Activated naive CD8-positive, alpha-beta T cell treated with anti-CD3 and anti-CD28 coated beads, Interleukin-2, amount 50 U/mL, for 24 hours (primary cell): ENCODE measurements at regions not wholly inside any gene's neighbourhood (a gene's known extent, or its start where the extent isn't known, plus 50 kb on each side); places are given as distances from the start of the nearest gene placed in this dataset.

Experiments used
- ATAC-seq: fragments of 150-1000 bp; cut with Tn5 transposase; one replicate; pipeline ENCODE4 v1.10.0; 2021
- DNase-seq: peaks from one replicate; pipeline ENCODE4 v3.0.0; 2021
- H3K27ac Mint-ChIP-seq: one replicate; pipeline ENCODE4 v1.8.0; 2021; ENCODE audit warnings: mild to moderate bottlenecking, mixed read lengths
- H3K27me3 Mint-ChIP-seq: one replicate; pipeline ENCODE4 v1.8.0; 2021; ENCODE audit warnings: mixed read lengths
- H3K36me3 Mint-ChIP-seq: one replicate; pipeline ENCODE4 v1.8.0; 2021; ENCODE audit warnings: low read depth, mixed read lengths
- H3K4me1 Mint-ChIP-seq: one replicate; pipeline ENCODE4 v1.8.0; 2021; ENCODE audit warnings: mixed read lengths
- H3K4me3 Mint-ChIP-seq: one replicate; pipeline ENCODE4 v1.8.0; 2021; ENCODE audit warnings: mild to moderate bottlenecking, moderate library complexity, mixed read lengths
- H3K9me3 Mint-ChIP-seq: one replicate; pipeline ENCODE4 v1.8.0; 2021; ENCODE audit warnings: mixed read lengths

DNA sequence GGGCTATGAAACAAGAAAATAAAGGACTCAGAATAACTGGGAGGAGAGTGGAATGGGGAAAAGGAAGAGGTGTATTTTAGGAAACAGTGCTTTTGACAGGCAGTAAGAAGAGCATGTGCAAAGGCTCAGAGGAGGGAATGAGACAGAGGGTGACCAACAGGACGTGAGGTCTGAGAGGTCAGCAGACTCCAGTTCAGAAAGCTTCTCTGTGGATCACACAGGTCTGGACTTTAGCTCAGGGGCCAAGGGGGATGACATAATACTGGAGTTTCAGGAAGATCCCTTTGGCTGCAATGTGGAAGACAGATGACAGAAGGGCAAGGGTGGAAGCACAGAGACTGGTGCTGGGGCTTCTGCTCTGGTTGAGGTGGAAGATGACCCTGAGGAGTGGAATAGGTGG is 489.9 kb upstream of the CDH5 start:
- no peaks in the 10 kb centered on the region for H3K36me3 Mint-ChIP-seq
- H3K4me3 Mint-ChIP-seq: no peak overlapping the region

DNA sequence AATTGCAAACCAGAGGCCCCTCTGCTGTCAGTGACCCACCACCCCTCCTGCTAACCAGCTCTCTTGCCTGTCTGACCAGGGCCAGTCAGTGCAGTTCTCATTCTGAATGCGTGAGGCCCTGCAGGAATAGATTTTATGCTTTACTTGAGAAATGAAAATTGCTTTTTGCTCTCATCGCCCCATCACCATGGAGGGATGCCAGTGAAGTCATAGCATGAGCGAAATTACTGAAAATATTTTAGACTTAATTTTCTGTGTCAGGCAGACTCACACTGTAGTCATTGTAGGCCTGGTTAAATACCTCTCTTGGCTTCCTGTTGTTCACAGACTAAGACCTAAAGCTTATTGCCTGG is 490.5 kb upstream of the CDH5 start:
- DNase-seq: no peak
- Mint-ChIP-seq H3K4me1 (no peaks in the 10 kb centered on the region), H3K36me3 (no peaks in the 10 kb centered on the region), H3K27me3 (no peaks in the 10 kb centered on the region), H3K9me3 (no peaks in the 10 kb centered on the region), H3K4me3 (no peak overlapping the region), H3K27ac (no peak overlapping the region)
- no peak for ATAC-seq

More for the DNA sequence above, 489.9 kb upstream of the CDH5 start:
- no peaks in the 10 kb centered on the region for H3K4me1 Mint-ChIP-seq
- no peaks in the 10 kb centered on the region for H3K27me3 Mint-ChIP-seq
- no peak for ATAC-seq
- DNase-seq: no peak
- H3K27ac Mint-ChIP-seq: no peak overlapping the region
- no peaks in the 10 kb centered on the region for H3K9me3 Mint-ChIP-seq

DNA sequence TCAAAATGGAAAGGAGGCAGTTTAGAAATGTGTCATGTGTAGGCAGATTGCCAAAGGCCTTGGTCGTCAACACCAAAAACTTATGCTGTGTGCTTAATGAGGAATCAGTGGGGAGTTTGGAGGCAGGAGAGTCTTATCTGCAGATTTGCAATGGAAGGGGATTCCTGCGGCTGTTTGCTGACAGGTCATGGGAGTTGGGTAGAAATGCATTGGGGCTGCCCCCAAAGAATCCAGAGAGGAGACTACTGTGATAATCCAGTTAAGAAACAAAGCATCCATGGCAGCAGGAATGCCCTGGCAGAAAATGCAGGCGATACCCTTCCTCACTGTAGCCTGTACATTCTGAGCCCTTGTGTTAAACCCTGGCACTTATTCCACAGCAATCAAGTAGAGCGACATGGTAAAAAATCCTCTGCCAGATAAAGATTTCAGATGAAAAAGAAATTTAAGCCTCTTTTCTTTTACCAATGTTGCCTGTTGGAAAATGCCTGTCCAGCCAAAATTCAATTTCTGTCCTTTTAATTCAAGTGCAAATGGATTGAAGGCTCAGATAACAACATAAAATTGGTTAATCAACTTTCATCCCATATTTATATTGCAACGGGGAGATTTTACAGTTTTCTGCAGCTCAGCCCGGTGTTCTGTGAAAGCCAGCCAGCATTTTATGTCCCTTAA is 491.0 kb upstream of the CDH5 start:
- DNase-seq (no peak), ATAC-seq (no peak)
- no peaks in the 10 kb centered on the region for H3K36me3 Mint-ChIP-seq
- no peaks in the 10 kb centered on the region for H3K4me1 Mint-ChIP-seq
- H3K27ac Mint-ChIP-seq: no peak overlapping the region
- no peaks in the 10 kb centered on the region for H3K27me3 Mint-ChIP-seq
- H3K4me3 Mint-ChIP-seq: no peak overlapping the region
- no peaks in the 10 kb centered on the region for H3K9me3 Mint-ChIP-seq

DNA sequence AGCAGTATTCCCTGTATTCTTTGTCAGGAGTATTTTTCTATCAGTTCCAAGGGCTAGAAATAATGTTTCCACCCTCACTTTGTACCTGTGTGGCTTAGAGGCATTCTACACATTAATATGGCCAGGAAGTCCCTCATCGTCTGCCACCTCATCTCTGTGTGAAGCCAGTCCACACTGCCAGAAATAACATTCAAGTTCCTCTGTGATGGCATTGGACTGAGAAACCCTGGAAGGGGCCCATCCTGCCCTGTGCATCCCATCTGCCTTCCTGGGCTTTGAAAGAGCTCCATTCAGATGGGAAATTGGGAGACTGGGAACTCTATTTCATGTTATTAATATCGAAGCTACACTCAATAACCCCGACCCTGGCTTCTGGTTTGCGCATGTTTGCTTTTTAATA is 497.2 kb upstream of the CDH5 start:
- DNase-seq (no peak), ATAC-seq (no peak)
- Mint-ChIP-seq H3K27ac (no peak overlapping the region), H3K4me3 (no peak overlapping the region), H3K27me3 (no peaks in the 10 kb centered on the region), H3K4me1 (no peaks in the 10 kb centered on the region), H3K9me3 (no peaks in the 10 kb centered on the region), H3K36me3 (no peaks in the 10 kb centered on the region)

DNA sequence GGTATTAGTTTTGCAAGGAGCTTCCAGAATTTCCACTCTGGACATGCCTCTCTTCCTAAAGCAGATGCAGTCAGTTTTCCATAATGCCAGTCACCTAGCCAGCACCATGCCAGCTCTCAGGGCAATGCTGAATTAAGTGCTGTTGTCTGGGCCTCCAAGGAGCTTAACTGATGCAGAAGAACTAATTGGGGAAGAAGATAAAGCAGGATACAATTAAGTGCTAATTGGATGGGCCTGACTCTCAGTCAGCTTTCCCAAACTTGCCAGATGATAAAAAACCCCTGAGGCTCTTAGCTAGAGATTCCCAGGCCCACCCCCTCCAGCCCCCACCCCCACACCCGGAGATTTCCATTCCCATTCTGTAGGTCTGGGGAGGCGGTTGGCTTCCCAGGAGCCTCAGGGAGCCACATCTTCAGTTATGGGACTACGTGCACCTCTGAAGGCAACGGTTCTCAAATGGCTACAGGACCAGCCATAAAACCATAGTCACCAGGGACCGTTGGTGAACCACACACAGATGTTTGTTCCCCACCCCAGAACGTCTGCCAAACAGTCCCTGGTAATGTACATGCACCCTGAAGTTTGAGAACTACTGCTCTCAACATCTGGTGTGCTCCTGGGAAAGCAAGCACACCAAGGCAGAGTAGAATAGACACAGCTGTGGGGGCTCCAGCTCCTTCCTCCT is 499.1 kb upstream of the CDH5 start:
- Mint-ChIP-seq H3K27me3 (no peaks in the 10 kb centered on the region), H3K4me3 (no peak overlapping the region), H3K4me1 (no peaks in the 10 kb centered on the region), H3K9me3 (peaks cover 4% of the 10 kb centered on the region), H3K36me3 (no peaks in the 10 kb centered on the region), H3K27ac (no peak overlapping the region)
- DNase-seq: no peak
- no peak for ATAC-seq

DNA sequence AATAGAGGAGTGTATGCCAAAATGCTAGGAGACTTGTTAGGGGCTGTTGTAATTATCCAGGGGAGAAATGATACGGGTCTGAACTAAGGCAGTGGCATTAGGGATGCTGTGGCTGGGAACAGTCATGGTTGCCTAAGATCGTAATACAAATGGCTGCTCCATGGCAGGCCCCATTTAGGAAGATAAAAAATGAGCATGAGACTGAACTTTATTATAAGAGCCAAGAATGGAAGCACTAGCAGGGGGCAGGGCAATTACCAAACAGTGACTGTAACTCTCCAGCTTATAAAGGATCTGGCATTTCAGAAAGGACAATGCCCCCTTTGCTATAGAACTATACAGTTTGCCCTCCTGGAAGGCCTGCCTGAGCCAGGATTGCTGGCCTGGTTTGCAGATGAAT is 503.3 kb upstream of the CDH5 start:
- ATAC-seq: no peak
- DNase-seq: no peak
- no peak overlapping the region for H3K27ac Mint-ChIP-seq
- no peak overlapping the region for H3K4me3 Mint-ChIP-seq
- H3K36me3 Mint-ChIP-seq: no peaks in the 10 kb centered on the region
- no peaks in the 10 kb centered on the region for H3K27me3 Mint-ChIP-seq
- H3K9me3 Mint-ChIP-seq: peaks cover 4% of the 10 kb centered on the region
- no peaks in the 10 kb centered on the region for H3K4me1 Mint-ChIP-seq

DNA sequence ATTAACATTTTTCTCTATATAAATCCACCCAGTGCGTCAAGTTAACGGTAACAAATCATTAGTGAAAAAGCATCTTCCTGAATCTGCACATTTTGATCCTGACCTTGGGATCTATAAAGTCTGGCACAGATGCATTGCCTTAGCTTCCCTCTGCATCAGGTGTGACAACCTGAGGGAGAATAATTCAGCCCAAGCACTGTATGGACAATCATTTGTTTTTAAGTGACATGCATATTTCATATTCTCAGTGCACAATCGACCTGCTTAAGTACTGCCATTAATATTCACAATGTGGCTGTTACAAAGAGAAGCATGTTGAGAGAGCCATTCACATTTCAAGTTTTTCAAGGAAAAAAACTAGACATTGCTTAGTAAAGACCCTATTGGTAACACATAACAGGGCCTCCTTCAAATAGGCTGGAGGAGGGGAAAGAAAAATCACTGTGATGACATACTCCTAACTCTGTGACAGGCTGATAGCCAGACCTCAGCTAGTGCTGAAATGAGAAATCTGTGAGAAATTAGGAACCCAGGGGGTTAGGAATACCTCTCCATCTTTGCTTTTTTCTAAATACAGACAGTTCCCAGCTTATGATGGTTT is 505.3 kb upstream of the CDH5 start:
- no peaks in the 10 kb centered on the region for H3K36me3 Mint-ChIP-seq
- peaks cover 4% of the 10 kb centered on the region for H3K9me3 Mint-ChIP-seq
- no peak overlapping the region for H3K4me3 Mint-ChIP-seq
- no peaks in the 10 kb centered on the region for H3K4me1 Mint-ChIP-seq
- no peak for ATAC-seq
- H3K27me3 Mint-ChIP-seq: no peaks in the 10 kb centered on the region
- DNase-seq: no peak
- H3K27ac Mint-ChIP-seq: no peak overlapping the region

DNA sequence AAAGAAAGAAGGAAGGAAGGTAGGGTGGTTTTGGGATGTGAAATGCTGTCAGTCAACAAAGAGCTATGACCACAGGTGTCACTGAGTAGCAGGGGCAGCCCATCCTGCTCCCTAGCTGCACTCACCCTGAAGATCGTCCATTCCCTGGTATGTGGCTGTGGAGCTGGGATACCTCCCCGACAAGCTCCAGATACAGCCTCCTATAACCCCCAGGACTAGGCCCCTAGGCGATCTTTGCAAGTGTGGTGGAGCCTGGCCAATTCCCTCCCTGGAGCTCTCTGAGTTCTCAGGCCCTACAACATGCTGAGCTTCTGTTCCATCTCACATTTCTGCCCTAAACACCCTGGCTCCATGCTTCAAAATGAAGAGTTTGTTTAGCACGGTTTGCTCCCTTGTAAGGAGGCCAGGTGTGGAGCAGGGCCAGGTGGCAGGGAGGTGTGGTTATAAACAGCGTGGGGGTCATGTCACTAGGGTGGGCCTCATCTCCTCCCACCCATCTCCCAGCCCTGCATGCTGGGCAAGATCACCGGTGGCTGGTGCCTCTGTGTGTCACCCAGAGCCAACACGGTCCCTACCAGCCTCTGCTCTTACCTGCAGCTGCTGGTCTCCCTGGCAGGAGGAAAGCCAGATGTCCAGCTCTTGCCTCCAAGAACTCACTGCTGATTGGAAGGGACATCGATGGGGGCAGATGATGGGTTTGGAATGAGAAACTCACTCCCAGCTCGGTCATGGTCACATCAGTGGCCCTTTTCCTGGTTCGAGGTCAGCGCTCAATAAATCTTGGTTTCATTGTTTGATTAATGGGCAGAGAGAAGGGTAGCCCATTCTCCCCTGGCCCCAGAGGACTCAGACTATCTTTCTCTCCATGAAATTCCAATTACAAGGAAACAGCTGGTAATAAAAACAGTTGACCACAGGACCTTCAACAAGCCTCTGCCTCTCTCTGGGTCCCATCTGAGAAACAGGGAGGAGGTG is 511.0 kb upstream of the CDH5 start:
- Mint-ChIP-seq H3K4me1 (no peaks in the 10 kb centered on the region), H3K9me3 (no peaks in the 10 kb centered on the region), H3K27ac (no peak overlapping the region), H3K27me3 (no peaks in the 10 kb centered on the region), H3K4me3 (no peak overlapping the region), H3K36me3 (no peaks in the 10 kb centered on the region)
- no peak for ATAC-seq
- DNase-seq: no peak

DNA sequence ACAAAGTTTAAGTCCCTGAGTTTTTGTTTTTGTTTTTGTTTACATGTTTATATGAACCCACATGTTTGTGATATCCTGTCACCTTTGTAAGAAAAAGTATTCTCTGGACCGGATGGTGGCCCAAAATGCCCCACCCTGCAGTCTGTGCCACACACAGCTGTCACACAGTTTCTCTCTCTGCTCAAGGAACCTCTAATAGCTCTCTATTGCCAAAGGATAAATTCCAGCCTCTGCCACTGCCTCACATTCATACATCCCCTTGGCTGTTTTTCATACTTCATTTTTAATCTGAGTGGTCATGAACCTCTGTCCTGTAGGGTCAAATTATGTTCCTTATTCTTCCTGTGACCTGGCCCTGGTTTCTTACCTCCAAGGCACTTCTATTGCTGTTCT is 520.3 kb upstream of the CDH5 start:
- H3K4me1 Mint-ChIP-seq: no peaks in the 10 kb centered on the region
- no peaks in the 10 kb centered on the region for H3K36me3 Mint-ChIP-seq
- ATAC-seq (no peak), DNase-seq (no peak)
- H3K9me3 Mint-ChIP-seq: no peaks in the 10 kb centered on the region
- H3K27ac Mint-ChIP-seq: no peak overlapping the region
- no peak overlapping the region for H3K4me3 Mint-ChIP-seq
- no peaks in the 10 kb centered on the region for H3K27me3 Mint-ChIP-seq

DNA sequence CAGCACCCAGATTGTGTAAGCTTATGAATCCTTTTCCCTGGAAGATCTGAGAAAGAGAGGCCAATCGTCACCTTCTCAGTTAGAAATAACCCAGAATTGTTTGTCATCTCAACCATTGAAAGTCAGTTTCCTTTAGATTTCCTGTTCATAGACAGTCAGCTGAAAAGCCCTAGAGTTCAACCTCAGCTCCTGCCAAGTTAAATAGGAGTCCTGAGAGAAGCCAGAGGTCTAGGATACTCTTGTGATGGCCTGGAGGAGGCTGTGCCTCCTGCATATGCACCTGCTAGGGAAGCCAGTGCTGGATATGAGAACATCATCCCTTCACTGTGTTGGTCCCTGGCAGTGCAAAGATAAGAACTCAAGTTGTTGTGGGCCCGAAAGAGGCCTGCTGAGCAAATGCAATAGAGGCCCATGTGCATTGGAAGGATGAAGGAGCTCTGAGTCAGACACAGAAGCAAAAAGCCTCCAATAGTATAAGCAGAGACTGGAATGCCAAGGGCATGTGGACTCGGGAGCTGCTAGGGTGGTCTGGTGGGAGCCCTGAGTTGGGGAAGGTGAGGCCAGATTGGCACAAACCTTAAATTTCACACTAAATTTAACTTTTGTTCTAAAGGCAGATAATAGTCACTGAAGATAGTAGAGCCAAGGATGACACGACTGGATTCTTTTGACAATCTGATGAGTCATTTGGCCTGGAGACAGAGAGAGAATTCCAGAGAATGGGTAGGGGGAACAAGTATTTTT is 520.9 kb upstream of the CDH5 start:
- no peak for ATAC-seq
- Mint-ChIP-seq H3K9me3 (no peaks in the 10 kb centered on the region), H3K27me3 (no peaks in the 10 kb centered on the region), H3K27ac (no peak overlapping the region), H3K4me1 (no peaks in the 10 kb centered on the region), H3K36me3 (no peaks in the 10 kb centered on the region), H3K4me3 (no peak overlapping the region)
- no peak for DNase-seq

DNA sequence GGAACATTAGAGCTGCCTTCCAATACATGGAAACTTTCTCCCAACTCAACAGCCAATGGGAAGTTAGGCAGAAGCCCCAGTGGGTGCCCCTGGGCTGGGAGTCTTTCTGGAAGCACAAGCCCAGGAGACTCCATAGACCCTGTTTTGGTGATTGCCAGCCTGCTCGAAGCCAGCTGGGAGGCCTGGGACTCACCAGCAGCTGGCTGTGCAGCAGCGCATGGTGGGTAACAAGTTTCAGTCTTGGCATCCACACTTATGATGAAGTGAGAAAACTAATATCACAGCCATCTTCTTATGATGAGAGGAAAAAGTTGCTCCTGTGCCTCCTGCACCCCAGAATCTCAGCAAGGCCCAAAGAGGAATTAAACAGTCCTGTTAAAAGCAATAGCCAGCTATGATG is 522.5 kb upstream of the CDH5 start:
- no peak for DNase-seq
- H3K9me3 Mint-ChIP-seq: no peaks in the 10 kb centered on the region
- no peak overlapping the region for H3K27ac Mint-ChIP-seq
- no peak overlapping the region for H3K4me3 Mint-ChIP-seq
- no peaks in the 10 kb centered on the region for H3K27me3 Mint-ChIP-seq
- ATAC-seq: no peak
- no peaks in the 10 kb centered on the region for H3K36me3 Mint-ChIP-seq
- no peaks in the 10 kb centered on the region for H3K4me1 Mint-ChIP-seq

DNA sequence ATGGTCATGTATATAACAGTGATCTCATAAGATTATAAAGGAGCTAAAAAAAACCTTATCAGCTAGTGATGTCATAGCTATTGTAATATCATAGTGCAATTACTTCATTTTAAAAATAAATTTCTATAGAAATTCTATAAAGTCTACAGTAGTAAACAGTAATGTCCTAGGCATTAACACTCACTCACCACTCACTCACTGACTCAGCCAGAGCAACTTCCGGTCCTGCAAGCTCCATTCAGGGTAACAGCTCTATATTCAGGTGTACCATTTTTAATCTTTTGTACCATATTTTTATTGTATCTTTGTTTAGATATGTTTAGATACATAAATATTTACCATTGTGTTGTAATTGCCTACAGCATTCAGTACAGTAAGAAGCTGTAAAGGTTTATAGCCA is 524.4 kb upstream of the CDH5 start:
- Mint-ChIP-seq H3K36me3 (no peaks in the 10 kb centered on the region), H3K9me3 (no peaks in the 10 kb centered on the region), H3K4me3 (no peak overlapping the region), H3K27ac (no peak overlapping the region), H3K27me3 (no peaks in the 10 kb centered on the region), H3K4me1 (no peaks in the 10 kb centered on the region)
- no peak for ATAC-seq
- no peak for DNase-seq

DNA sequence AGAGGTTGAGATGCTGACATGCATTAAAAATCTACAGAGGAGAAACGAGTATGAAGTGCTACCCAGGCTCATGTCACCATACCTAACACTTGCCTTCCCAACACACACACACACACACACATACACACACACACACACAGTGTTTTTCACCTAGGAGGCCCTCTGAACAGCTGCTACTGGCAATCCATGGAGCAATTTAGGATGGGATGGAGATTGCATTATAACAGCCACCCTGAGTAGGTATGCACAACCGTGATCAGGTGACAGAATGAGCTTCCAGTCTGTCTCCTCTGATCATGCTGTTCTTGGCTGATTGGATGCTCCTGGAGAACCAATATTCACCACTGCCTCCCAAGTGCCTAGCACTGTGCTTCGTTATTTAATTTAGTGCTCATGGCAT is 528.5 kb upstream of the CDH5 start:
- Mint-ChIP-seq H3K36me3 (no peaks in the 10 kb centered on the region), H3K27ac (no peak overlapping the region), H3K4me3 (no peak overlapping the region), H3K27me3 (no peaks in the 10 kb centered on the region), H3K9me3 (no peaks in the 10 kb centered on the region), H3K4me1 (no peaks in the 10 kb centered on the region)
- DNase-seq (no peak), ATAC-seq (no peak)

DNA sequence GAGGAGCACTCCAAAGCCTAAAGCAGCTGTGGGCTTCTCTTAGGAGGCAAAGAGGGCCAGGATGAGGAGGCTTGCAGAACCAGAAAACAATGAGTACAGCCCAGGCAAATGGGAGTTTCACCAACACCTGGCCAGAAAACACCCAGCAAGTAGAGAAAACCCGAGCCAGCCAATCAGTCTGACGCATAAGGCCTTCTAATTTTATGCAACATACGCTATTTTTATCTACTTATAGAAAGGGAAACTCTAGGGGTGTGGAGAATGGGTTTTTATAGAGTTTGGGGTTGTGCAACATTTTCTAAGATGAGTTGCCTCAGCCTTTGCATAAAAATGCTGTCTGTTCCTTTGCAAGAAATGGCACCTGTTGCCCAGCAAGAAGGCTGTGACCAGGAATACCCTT is 529.0 kb upstream of the CDH5 start:
- H3K36me3 Mint-ChIP-seq: no peaks in the 10 kb centered on the region
- no peak for ATAC-seq

More for the DNA sequence above, 529.0 kb upstream of the CDH5 start:
- no peak overlapping the region for H3K4me3 Mint-ChIP-seq
- DNase-seq: no peak
- H3K27me3 Mint-ChIP-seq: no peaks in the 10 kb centered on the region
- H3K4me1 Mint-ChIP-seq: no peaks in the 10 kb centered on the region
- H3K27ac Mint-ChIP-seq: no peak overlapping the region
- H3K9me3 Mint-ChIP-seq: no peaks in the 10 kb centered on the region
